ENCODE measurements at regions not wholly inside any gene's neighbourhood (a gene's known extent, or its start where the extent isn't known, plus 50 kb on each side); places are given as distances from the start of the nearest gene placed in this dataset.

GRCh38 chr2:21358976-21359375, 235.2 kb downstream of the TDRD15 start:
- no peaks in the 10 kb centered on the region for H3K4me1 ChIP-seq
- no peaks in the 10 kb centered on the region for H3K27me3 ChIP-seq
- intact Hi-C loops (cut with DNase I), result no loop called here
- TF ChIP-seq CTCF (IDR thresholded peaks at IDR 0.05), result no peak
- WGBS, 2 donors, result 50 to 87% methylated on average over 2 of the region's 2 CpGs
- FAIRE-seq, result no peak
- no peaks in the 10 kb centered on the region for H3K9me3 ChIP-seq
- H3K27ac ChIP-seq, result no peak overlapping the region
- ATAC-seq, result no peak
- H3K36me3 ChIP-seq, result no peaks in the 10 kb centered on the region
- H3K4me3 ChIP-seq, result no peak overlapping the region
- DNase-seq, result no peak

GRCh38 chr2:21361384-21361783, 237.6 kb downstream of the TDRD15 start:
- Histone ChIP-seq H3K27ac (no peak overlapping the region), H3K4me1 (no peaks in the 10 kb centered on the region), H3K9me3 (no peaks in the 10 kb centered on the region), H3K4me3 (no peak overlapping the region), H3K36me3 (no peaks in the 10 kb centered on the region), H3K27me3 (no peaks in the 10 kb centered on the region)
- no peak for TF ChIP-seq CTCF (IDR thresholded peaks at IDR 0.05)
- ATAC-seq (no peak), FAIRE-seq (no peak), DNase-seq (no peak)
- WGBS, 2 donors, result 69 to 85% methylated on average over 3 of the region's 3 CpGs
- intact Hi-C loops (cut with DNase I), result no loop called here

GRCh38 chr2:21361957-21362486, 238.3 kb downstream of the TDRD15 start:
- no peaks in the 10 kb centered on the region for H3K9me3 ChIP-seq
- DNase-seq (no peak), FAIRE-seq (no peak), ATAC-seq (no peak)
- H3K27me3 ChIP-seq, result no peaks in the 10 kb centered on the region
- no peak overlapping the region for H3K4me3 ChIP-seq
- H3K4me1 ChIP-seq, result no peaks in the 10 kb centered on the region
- no peaks in the 10 kb centered on the region for H3K36me3 ChIP-seq
- TF ChIP-seq CTCF (IDR thresholded peaks at IDR 0.05), result no peak
- no peak overlapping the region for H3K27ac ChIP-seq
- WGBS, 2 donors, result 73 to 81% methylated on average over 5 of the region's 5 CpGs
- intact Hi-C loops (cut with DNase I), result no loop called here

- intact Hi-C loops (cut with DNase I), result no loop called here
- Histone ChIP-seq H3K36me3 (no peaks in the 10 kb centered on the region), H3K9me3 (no peaks in the 10 kb centered on the region), H3K27ac (no peak overlapping the region), H3K27me3 (no peaks in the 10 kb centered on the region), H3K4me1 (no peaks in the 10 kb centered on the region), H3K4me3 (no peak overlapping the region)
- no peak for DNase-seq
- no peak for ATAC-seq
- TF ChIP-seq CTCF (IDR thresholded peaks at IDR 0.05), result no peak
- FAIRE-seq, result no peak
- 70 to 80% methylated on average over 3 of the region's 3 CpGs for WGBS, 2 donors
Observed at GRCh38 chr2:21363364-21363763, 239.6 kb downstream of the TDRD15 start.

GRCh38 chr2:21367421-21367820, 243.7 kb downstream of the TDRD15 start:
- FAIRE-seq, result no peak

More at GRCh38 chr2:21367421-21367820, 243.7 kb downstream of the TDRD15 start:
- no peak for TF ChIP-seq CTCF (IDR thresholded peaks at IDR 0.05)
- no peak overlapping the region for H3K27ac ChIP-seq
- intact Hi-C loops (cut with DNase I), result no loop called here
- 82 to 83% methylated on average over 3 of the region's 3 CpGs for WGBS, 2 donors
- DNase-seq (no peak), ATAC-seq (no peak)
- no peaks in the 10 kb centered on the region for H3K27me3 ChIP-seq
- no peak overlapping the region for H3K4me3 ChIP-seq
- no peaks in the 10 kb centered on the region for H3K9me3 ChIP-seq
- no peaks in the 10 kb centered on the region for H3K36me3 ChIP-seq
- H3K4me1 ChIP-seq, result no peaks in the 10 kb centered on the region

Measured in pancreas (tissue), 10 donors.